RWPE1 (cell line): ENCODE measurements at regions not wholly inside any gene's neighbourhood (a gene's known extent, or its start where the extent isn't known, plus 50 kb on each side); places are given as distances from the start of the nearest gene placed in this dataset.
"Not testable (repeated sequence)": the region's sequence is repeated elsewhere in the genome, so short reads cannot be mapped to it uniquely, and the experiment has no call there.

Experiments used
- CTCF ChIA-PET: fragments of 350-600 bp; sonication (Branson Sonifier 250); formaldehyde crosslinking; extraction: SDS; loops from one replicate; lab custom pipeline; 2021; lab: Yijun Ruan, JAX
- POLR2A ChIA-PET: fragments of 400-600 bp; formaldehyde crosslinking; extraction: SDS; loops from one replicate; lab custom pipeline; 2020; ENCODE audit warnings: antibody characterized with exemption; ENCODE audit not compliant: low non-redundant PET; lab: Yijun Ruan, JAX
- DNase-seq: peaks from one replicate; pipeline ENCODE4 v3.0.0; 2012; ENCODE audit warnings: low spot score
- H3K27ac ChIP-seq: fragments of 450-650 bp; 2 replicates; pipeline ENCODE4 v1.5.1; 2017
- CTCF ChIP-seq: fragments of 450-650 bp; conservative IDR thresholded peaks from 2 replicates; pipeline ENCODE4 v1.5.1; 2017; ENCODE audit warnings: low read depth, mild to moderate bottlenecking

GRCh38 chr4:25993395-25994185 is 79.6 kb downstream of the SMIM20 start:
- DNase-seq, result peak; percentile 17
- ChIA-PET CTCF (interaction anchor here (1.2 kb wide), 1 partner anchor 416 kb away, joined by 3 read pairs; no protein-coding TSS in a partner anchor), POLR2A (no interaction called here)
- H3K27ac ChIP-seq, result no peak overlapping the region
- no peak for TF ChIP-seq CTCF

DNA sequence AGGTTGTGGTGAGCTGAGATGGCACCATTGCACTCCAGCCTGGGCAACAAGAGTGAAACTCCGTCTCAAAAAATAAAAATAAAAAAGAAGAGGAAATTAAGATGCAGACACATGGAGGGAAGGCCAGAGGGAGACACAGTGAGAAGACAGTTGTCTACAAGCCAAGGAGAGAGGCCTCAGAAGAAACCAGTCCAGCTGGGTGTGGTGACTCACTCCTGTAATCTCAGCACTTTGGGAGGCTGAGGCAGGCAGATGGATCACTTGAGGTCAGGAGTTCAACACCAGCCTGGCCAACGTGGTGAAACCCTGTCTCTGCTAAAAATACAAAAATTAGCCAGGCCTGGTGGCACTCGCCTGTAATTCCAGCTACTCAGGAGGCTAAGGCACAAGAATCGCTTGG is 80.6 kb downstream of the SMIM20 start:
- CTCF ChIA-PET, result interaction anchor here (0.6 to 1.2 kb wide), 2 partner anchors 26 to 415 kb away, joined by 3 read pairs; no protein-coding TSS in a partner anchor
- H3K27ac ChIP-seq, POLR2A ChIA-PET, DNase-seq: not testable (repeated sequence)

GRCh38 chr4:26000274-26000950 is 86.4 kb downstream of the SMIM20 start:
- DNase-seq, result no peak
- ChIA-PET CTCF (interaction anchor here (0.7 to 2.3 kb wide), 2 partner anchors 12 to 125 kb away, joined by 3 to 13 read pairs; no protein-coding TSS in a partner anchor), POLR2A (no interaction called here)
- TF ChIP-seq CTCF, result no peak
- H3K27ac ChIP-seq, result no peak overlapping the region

- no peak for DNase-seq
- CTCF ChIA-PET, result interaction anchor here (2.3 kb wide), 1 partner anchor 13 kb away, joined by 13 read pairs; no protein-coding TSS in a partner anchor
- H3K27ac ChIP-seq, result no peak overlapping the region
- POLR2A ChIA-PET, result no interaction called here
- no peak for TF ChIP-seq CTCF
Observed at GRCh38 chr4:26001413-26001812, 87.4 kb downstream of the SMIM20 start.

DNA sequence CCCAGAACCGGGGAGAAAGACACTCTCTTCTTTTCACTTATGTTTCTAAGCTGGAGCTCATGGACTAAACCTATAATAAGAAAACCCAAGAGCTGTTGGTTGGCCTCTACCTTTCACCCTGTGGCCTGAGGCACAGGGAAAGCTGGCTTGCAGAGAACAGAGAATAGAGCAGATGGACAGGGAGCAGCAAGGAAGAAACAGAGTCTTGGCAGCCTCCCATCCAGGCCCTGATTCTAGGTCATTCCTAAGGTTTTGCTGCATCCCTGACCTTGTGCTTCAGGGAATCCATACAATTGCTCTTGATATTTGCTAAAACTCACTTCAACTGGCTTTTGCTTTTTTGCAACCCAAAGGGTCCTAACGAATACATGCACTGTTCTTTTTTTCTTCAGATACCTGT is 87.8 kb downstream of the SMIM20 start:
- CTCF ChIA-PET, result interaction anchor here (2.3 kb wide), 1 partner anchor 14 kb away, joined by 13 read pairs; no protein-coding TSS in a partner anchor
- no peak overlapping the region for H3K27ac ChIP-seq
- DNase-seq, result no peak
- POLR2A ChIA-PET, result no interaction called here
- TF ChIP-seq CTCF, result no peak

- no peak for TF ChIP-seq CTCF
- ChIA-PET CTCF (interaction anchor here (0.7 kb wide), 1 partner anchor 378 kb away, joined by 3 read pairs; no protein-coding TSS in a partner anchor), POLR2A (no interaction called here)
- no peak for DNase-seq
- no peak overlapping the region for H3K27ac ChIP-seq
Observed at GRCh38 chr4:26003056-26003455, 89.0 kb downstream of the SMIM20 start.
